ENCODE measurements at regions not wholly inside any gene's neighbourhood (a gene's known extent, or its start where the extent isn't known, plus 50 kb on each side); places are given as distances from the start of the nearest gene placed in this dataset.

GRCh38 chr1:113291777-113292602, 98.3 kb upstream of the MAGI3 start:
- TF ChIP-seq OSR1 (CRISPR knock-in tag; IDR thresholded peaks at IDR 0.05) = no peak
- no peak for TF ChIP-seq ZFP3 (CRISPR knock-in tag; IDR thresholded peaks at IDR 0.05)
- TF ChIP-seq ESRRG (CRISPR knock-in tag; IDR thresholded peaks at IDR 0.05) = no peak
- TF ChIP-seq POU6F1 (CRISPR knock-in tag; IDR thresholded peaks at IDR 0.05; ENCODE audit: borderline replicate concordance, low read depth) = no peak
- TF ChIP-seq CSRNP3 (CRISPR knock-in tag; IDR thresholded peaks at IDR 0.05) = no peak

Data from SK-N-SH treated with all-trans-retinoic acid at 6 μM for 48 hours (cell line).